H9 (cell line): ENCODE measurements at regions not wholly inside any gene's neighbourhood (a gene's known extent, or its start where the extent isn't known, plus 50 kb on each side); places are given as distances from the start of the nearest gene placed in this dataset.

ENCODE experiments used
- DNase-seq: peaks from one replicate; pipeline ENCODE4 v3.0.0-alpha.2; 2017
- H2AFZ ChIP-seq: one replicate; pipeline ENCODE4 v1.6.1; 2013; ENCODE audit warnings: mild to moderate bottlenecking, low read length, control low read depth, moderate library complexity
- H2AK5ac ChIP-seq: 2 replicates; pipeline ENCODE4 v1.6.1; 2013; ENCODE audit warnings: low read length, control low read depth, mixed read lengths; ENCODE audit not compliant: insufficient read length
- H2BK120ac ChIP-seq: one replicate; pipeline ENCODE4 v1.6.1; 2013; ENCODE audit warnings: low read depth, mild to moderate bottlenecking, low read length, control low read depth, inconsistent platforms; ENCODE audit not compliant: poor library complexity, severe bottlenecking
- H2BK12ac ChIP-seq: 2 replicates; pipeline ENCODE4 v1.6.1; 2013; ENCODE audit warnings: low read length, control low read depth, mixed read lengths, low read depth; ENCODE audit not compliant: insufficient read length
- H2BK15ac ChIP-seq: 2 replicates; pipeline ENCODE4 v1.6.1; 2013; ENCODE audit warnings: low read depth, low read length, control low read depth
- H2BK20ac ChIP-seq: one replicate; pipeline ENCODE4 v1.6.1; 2013; ENCODE audit warnings: low read depth, mild to moderate bottlenecking, low read length, control low read depth, inconsistent platforms; ENCODE audit not compliant: poor library complexity, severe bottlenecking
- H2BK5ac ChIP-seq: 2 replicates; pipeline ENCODE4 v1.6.1; 2013; ENCODE audit warnings: low read length, control low read depth, mixed read lengths; ENCODE audit not compliant: insufficient read length
- H3K14ac ChIP-seq: 2 replicates; pipeline ENCODE4 v1.6.1; 2013; ENCODE audit warnings: low read length, control low read depth; ENCODE audit not compliant: insufficient read depth
- H3K18ac ChIP-seq: 2 replicates; pipeline ENCODE4 v1.6.1; 2013; ENCODE audit warnings: low read depth, mild to moderate bottlenecking, mixed read lengths, low read length, control low read depth; ENCODE audit not compliant: insufficient read length
- H3K23ac ChIP-seq: 2 replicates; pipeline ENCODE4 v1.6.1; 2013; ENCODE audit warnings: low read length, control low read depth, mixed read lengths, low read depth; ENCODE audit not compliant: insufficient read length
- H3K23me2 ChIP-seq: 2 replicates; pipeline ENCODE4 v1.6.1; 2013; ENCODE audit warnings: low read depth, mild to moderate bottlenecking, mixed read lengths, low read length, control low read depth; ENCODE audit not compliant: insufficient read length, poor library complexity, severe bottlenecking
- H3K27ac ChIP-seq: 2 replicates; pipeline ENCODE4 v1.5.1; 2013; ENCODE audit warnings: low read length, control low read depth, mixed read lengths, low read depth; ENCODE audit not compliant: insufficient read length
- H3K27me3 ChIP-seq: 2 replicates; pipeline ENCODE4 v1.6.1; 2013; ENCODE audit warnings: low read length, control low read depth, inconsistent platforms; ENCODE audit not compliant: insufficient read depth
- H3K4ac ChIP-seq: 2 replicates; pipeline ENCODE4 v1.6.1; 2013; ENCODE audit warnings: low read depth, mild to moderate bottlenecking, control low read depth, inconsistent platforms, low read length, moderate library complexity
- H3K4me1 ChIP-seq: 2 replicates; pipeline ENCODE4 v1.6.1; 2013; ENCODE audit warnings: low read length, control low read depth, inconsistent platforms; ENCODE audit not compliant: insufficient read depth
- H3K4me2 ChIP-seq: 2 replicates; pipeline ENCODE4 v1.6.1; 2013; ENCODE audit warnings: low read length, control low read depth, mixed read lengths; ENCODE audit not compliant: insufficient read length, insufficient read depth
- H3K56ac ChIP-seq: 2 replicates; pipeline ENCODE4 v1.6.1; 2013; ENCODE audit warnings: low read depth, mild to moderate bottlenecking, mixed read lengths, low read length, control low read depth; ENCODE audit not compliant: insufficient read length
- H3K79me1 ChIP-seq: 2 replicates; pipeline ENCODE4 v1.6.1; 2013; ENCODE audit warnings: low read depth, mild to moderate bottlenecking, moderate library complexity, low read length, control low read depth, inconsistent platforms; ENCODE audit not compliant: insufficient read depth, poor library complexity, severe bottlenecking
- H3K79me2 ChIP-seq: 2 replicates; pipeline ENCODE4 v1.6.1; 2013; ENCODE audit warnings: low read length, control low read depth, inconsistent platforms; ENCODE audit not compliant: insufficient read depth
- H3K9ac ChIP-seq: 2 replicates; pipeline ENCODE4 v1.6.1; 2013; ENCODE audit warnings: low read length, control low read depth, mixed read lengths; ENCODE audit not compliant: insufficient read length; ENCODE audit errors: extremely low read depth
- H3K9me3 ChIP-seq: one replicate; pipeline ENCODE4 v1.6.1; 2013; ENCODE audit warnings: low read depth, low read length, inconsistent platforms; ENCODE audit not compliant: control insufficient read depth
- H3T11ph ChIP-seq: one replicate; pipeline ENCODE4 v1.6.1; 2013; ENCODE audit warnings: mild to moderate bottlenecking, low read length, control low read depth, inconsistent platforms
- H4K20me1 ChIP-seq: one replicate; pipeline ENCODE4 v1.6.1; 2013; ENCODE audit not compliant: control insufficient read depth, insufficient read length, insufficient read depth
- H4K5ac ChIP-seq: 2 replicates; pipeline ENCODE4 v1.6.1; 2013; ENCODE audit warnings: low read depth, mild to moderate bottlenecking, mixed read lengths, low read length, control low read depth; ENCODE audit not compliant: insufficient read length
- H4K8ac ChIP-seq: replicated peaks from 2 replicates; pipeline ENCODE4 v1.6.1; 2013; ENCODE audit warnings: low read length, control low read depth, mixed read lengths, low read depth; ENCODE audit not compliant: insufficient read length
- H4K91ac ChIP-seq: 2 replicates; pipeline ENCODE4 v1.6.1; 2013; ENCODE audit warnings: low read depth, mild to moderate bottlenecking, moderate library complexity, mixed read lengths, low read length, control low read depth; ENCODE audit not compliant: insufficient read length
- H3K27ac Mint-ChIP-seq, 3 experiments: 2 replicates in 2 of 3; 3 replicates in 1 of 3; pipeline ENCODE4 v1.8.0; 2020 to 2021; ENCODE audit warnings: mixed read lengths in 3 of 3, mild to moderate bottlenecking in 1 of 3, moderate library complexity in 1 of 3
- H3K27me3 Mint-ChIP-seq: 2 replicates; pipeline ENCODE4 v1.8.0; 2021; ENCODE audit warnings: low read depth, mild to moderate bottlenecking, moderate library complexity, mixed read lengths
- H3K36me3 Mint-ChIP-seq, 3 experiments: 2 replicates in 2 of 3; 3 replicates in 1 of 3; pipeline ENCODE4 v1.8.0; 2020 to 2021; ENCODE audit warnings: low read depth in 3 of 3, mixed read lengths in 3 of 3; ENCODE audit not compliant: insufficient read depth in 1 of 3
- H3K4me1 Mint-ChIP-seq, 2 experiments: 2 replicates each; pipeline ENCODE4 v1.8.0; 2020; ENCODE audit warnings: mixed read lengths in 2 of 2
- H3K4me3 Mint-ChIP-seq, 2 experiments: 2 replicates in 1 of 2; 3 replicates in 1 of 2; pipeline ENCODE4 v1.8.0; 2020 to 2021; ENCODE audit warnings: mild to moderate bottlenecking in 2 of 2, mixed read lengths in 2 of 2, moderate library complexity in 1 of 2
- H3K9me3 Mint-ChIP-seq, 2 experiments: 2 replicates in 1 of 2; 3 replicates in 1 of 2; pipeline ENCODE4 v1.8.0; 2020; ENCODE audit warnings: mild to moderate bottlenecking in 2 of 2, mixed read lengths in 2 of 2, moderate library complexity in 1 of 2
- WGBS: extraction: QIAGEN DNeasy Blood & Tissue Kit; methylation state at CpG from one replicate; pipeline ENCODE4 v1.1.7; 2013; ENCODE audit warnings: missing lambda C conversion rate, low lambda C conversion rate, mixed read lengths; ENCODE audit not compliant: insufficient read length; ENCODE audit errors: extremely low coverage; 5-methylcytosine and 5-hydroxymethylcytosine counted together
- TF ChIP-seq, protein P1 (sequence below): fragments of 200-600 bp; sonication (generic); conservative IDR thresholded peaks from 3 replicates; pipeline ENCODE4 v1.8.0; 2021; ENCODE audit warnings: antibody characterized with exemption, mild to moderate bottlenecking

DNA sequence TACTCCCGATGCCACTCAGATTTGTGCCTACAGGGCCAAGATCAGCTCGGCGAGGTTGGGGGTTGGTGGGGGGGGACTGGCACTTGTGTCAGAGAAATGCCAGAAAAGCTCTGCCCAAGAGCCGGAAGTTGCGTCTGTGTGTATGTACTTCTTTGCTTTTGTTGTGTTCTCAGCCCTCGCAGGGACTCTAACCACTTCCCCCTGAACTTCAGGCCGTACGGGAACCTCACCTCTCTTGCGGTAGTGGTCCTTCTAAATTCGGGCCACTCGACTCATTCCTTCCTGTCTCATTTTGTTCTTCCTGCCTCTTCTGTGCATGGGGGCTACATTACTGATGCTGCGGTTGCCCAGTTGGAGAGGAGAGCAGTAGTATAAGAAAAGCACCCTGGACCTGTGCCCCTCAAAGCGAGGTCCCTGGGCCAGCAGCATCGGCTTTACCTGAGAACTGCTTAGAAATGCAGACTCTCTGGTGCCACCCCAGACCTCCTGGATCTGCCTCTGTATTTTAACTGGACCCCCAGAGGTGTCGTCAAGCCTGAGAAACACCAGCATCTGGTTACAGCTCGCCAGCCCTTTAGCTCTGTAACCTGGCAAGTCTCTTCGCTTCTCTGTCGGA lies 146.3 kb upstream of the RPS6KA3 start:
- peaks cover 0 to 2% (median under 1%) of the 10 kb centered on the region in 3 experiments; a peak in 3 of 7 replicates for H3K36me3 Mint-ChIP-seq
- H3T11ph ChIP-seq = no peak overlapping the region
- no peak overlapping the region for H4K5ac ChIP-seq
- no peak overlapping the region for H4K91ac ChIP-seq
- TF ChIP-seq, protein P1, sequence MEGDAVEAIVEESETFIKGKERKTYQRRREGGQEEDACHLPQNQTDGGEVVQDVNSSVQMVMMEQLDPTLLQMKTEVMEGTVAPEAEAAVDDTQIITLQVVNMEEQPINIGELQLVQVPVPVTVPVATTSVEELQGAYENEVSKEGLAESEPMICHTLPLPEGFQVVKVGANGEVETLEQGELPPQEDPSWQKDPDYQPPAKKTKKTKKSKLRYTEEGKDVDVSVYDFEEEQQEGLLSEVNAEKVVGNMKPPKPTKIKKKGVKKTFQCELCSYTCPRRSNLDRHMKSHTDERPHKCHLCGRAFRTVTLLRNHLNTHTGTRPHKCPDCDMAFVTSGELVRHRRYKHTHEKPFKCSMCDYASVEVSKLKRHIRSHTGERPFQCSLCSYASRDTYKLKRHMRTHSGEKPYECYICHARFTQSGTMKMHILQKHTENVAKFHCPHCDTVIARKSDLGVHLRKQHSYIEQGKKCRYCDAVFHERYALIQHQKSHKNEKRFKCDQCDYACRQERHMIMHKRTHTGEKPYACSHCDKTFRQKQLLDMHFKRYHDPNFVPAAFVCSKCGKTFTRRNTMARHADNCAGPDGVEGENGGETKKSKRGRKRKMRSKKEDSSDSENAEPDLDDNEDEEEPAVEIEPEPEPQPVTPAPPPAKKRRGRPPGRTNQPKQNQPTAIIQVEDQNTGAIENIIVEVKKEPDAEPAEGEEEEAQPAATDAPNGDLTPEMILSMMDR = no peak
- no peak overlapping the region for H2BK12ac ChIP-seq
- H3K23me2 ChIP-seq = no peaks in the 10 kb centered on the region
- peaks cover 64 to 69% of the 10 kb centered on the region in 2 experiments for H3K9me3 Mint-ChIP-seq
- no peak overlapping the region for H2BK20ac ChIP-seq
- no peak overlapping the region for H3K23ac ChIP-seq
- no peak for DNase-seq
- H2AFZ ChIP-seq = no peak overlapping the region
- H3K9me3 ChIP-seq = peaks cover 41% of the 10 kb centered on the region
- H3K4me1 Mint-ChIP-seq = no peaks in the 10 kb centered on the region
- H3K27me3 ChIP-seq = no peaks in the 10 kb centered on the region
- H2BK120ac ChIP-seq = no peak overlapping the region
- no peaks in the 10 kb centered on the region for H3K4me1 ChIP-seq
- H4K20me1 ChIP-seq = no peaks in the 10 kb centered on the region
- no peak overlapping the region for H2AK5ac ChIP-seq
- H3K4ac ChIP-seq = no peak overlapping the region
- H3K27ac Mint-ChIP-seq = no peak overlapping the region
- H3K27me3 Mint-ChIP-seq = peaks cover 3% of the 10 kb centered on the region
- WGBS = no CpG with 5 or more reads among the region's 18 CpGs
- H3K27ac ChIP-seq = no peak overlapping the region
- no peak overlapping the region for H4K8ac ChIP-seq
- H2BK15ac ChIP-seq = no peak overlapping the region
- no peak overlapping the region for H3K18ac ChIP-seq
- no peak overlapping the region for H3K9ac ChIP-seq
- no peak overlapping the region for H3K4me3 Mint-ChIP-seq
- H3K79me1 ChIP-seq = no peaks in the 10 kb centered on the region
- no peak overlapping the region for H3K4me2 ChIP-seq
- H3K14ac ChIP-seq = no peak overlapping the region
- H3K56ac ChIP-seq = no peak overlapping the region
- H3K79me2 ChIP-seq = no peaks in the 10 kb centered on the region
- no peak overlapping the region for H2BK5ac ChIP-seq
